Endothelial cell of hepatic sinusoid (primary cell): ENCODE measurements at regions not wholly inside any gene's neighbourhood (a gene's known extent, or its start where the extent isn't known, plus 50 kb on each side); places are given as distances from the start of the nearest gene placed in this dataset.

Experiments used
- in situ Hi-C: cut with HindIII; loops from 2 replicates; pipeline ENCODE4 v1.10.0; 2017; ENCODE audit warnings: low sequenced_read_pairs

DNA sequence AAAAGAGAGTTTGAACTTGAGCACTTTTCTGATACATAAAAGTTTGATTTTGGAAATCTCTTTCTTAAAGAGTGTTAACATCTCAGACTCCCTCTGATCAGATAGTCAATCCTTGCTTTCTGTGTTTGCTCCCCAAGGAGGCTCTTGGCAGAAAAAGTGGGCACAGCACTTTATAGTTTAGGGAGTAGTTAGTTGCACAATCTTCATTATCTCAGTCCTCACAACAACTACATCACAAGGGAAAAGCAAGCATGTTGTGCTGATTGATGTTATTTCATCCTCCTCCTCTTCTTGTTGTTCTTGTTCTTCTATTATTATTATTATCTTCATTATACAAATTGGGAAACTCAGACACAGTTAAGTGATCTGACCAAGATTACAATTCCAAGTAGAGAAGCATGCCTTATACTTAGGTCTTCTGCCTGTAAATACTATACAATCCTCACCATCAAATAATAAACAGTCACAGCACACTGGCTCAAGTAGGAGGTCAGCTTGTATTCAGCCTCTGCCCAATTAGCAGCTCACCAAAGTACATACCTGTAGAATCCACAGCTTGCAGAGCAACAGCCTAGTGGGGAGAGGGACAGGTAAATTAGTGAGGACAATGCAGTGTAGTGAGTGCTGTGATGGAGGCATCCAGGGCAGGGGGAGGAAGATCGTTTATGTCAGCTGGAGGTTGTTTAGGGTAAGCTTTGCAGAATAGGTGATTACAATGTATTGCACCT lies 304.1 kb upstream of the MME start:
- in situ Hi-C loops: no loop called here

DNA sequence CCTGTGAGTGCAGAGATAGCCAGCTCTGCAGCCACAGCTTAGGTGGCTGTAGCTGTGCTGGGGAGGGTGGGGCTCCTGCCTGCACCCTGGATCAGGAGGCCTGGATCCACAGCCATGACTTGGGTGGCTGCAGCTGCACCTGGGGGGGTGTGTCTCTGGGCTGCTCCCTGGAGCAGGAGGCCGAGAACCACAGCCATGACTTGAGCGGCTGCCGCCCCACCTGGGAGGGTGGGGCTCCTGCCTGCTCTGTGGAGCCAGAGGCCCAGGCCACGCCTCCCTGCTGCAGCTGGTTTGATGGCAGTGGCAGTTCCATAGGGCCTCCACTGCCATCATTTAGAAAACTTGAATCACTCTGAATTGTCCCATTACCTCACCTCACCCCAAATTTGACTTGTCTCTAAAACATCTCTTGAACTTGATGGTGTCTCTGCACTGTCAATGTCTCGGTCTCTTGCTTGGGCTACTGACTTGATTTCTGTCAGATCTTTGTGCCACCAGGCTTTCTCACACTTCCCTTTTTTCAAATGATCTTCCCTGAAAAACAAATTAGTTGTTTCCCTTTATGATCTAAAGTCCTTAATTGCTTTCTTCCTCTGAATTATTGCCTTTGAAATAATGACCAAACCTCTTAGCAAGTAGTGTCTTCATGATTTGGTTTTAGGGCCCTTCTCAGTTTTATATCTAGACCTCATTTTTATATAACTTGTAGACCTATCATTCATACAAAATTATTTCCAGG lies 313.2 kb upstream of the MME start:
- in situ Hi-C loops: no loop called here

DNA sequence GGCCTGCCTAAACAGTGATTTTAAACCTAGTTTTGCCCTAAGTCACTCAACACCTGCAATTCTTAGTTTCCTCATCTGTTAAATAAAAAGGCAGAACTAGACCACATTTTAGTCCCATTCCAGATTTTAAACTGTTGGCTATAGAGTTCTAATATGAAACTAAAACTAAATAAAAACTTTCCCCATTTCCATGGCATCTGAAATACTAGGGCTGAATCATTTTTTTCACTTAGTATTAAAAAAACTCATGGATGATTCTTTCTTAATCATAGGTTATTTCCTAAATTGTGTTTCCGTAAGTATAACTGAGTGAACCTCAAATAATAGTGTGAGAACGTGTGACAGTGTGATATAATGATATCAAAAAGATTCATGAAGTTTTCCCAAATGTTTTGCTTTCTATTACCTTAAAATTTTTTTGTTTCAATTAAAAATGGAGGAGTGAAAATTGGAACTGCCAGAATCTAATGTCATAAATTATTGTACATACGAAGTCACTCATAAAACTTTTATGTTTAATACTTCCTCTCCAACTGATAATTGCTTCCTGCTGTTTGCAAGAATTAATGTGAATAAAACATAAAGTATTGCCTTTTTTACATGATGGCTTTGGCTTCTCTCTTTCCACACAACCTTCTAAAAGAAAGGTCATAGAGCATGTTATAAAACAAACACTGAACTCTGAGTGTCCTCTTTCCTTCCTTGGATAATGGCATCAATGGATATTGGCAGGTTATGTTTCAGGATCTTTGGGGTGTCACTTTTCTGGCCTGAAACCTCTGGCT lies 315.1 kb upstream of the MME start:
- in situ Hi-C loops: no loop called here

DNA sequence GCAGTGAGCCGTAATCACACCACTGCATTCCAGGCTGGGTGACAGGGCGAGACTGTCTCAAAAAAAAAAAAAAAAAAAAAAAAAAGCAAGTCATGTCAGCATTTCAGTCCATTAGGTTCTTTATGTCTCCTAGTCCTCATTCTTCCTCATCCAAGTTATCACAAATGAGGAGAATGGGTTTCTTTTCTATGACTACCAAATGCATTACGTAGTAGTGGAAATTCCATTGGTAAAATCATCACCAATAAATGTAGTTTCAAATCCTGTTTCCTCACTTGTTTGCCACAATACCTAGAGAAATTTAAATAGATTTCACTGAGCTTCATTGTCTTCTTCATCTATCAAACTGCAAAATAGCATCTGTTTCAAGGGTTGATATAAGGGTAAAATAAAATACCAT lies 317.6 kb upstream of the MME start:
- in situ Hi-C loops: no loop called here

DNA sequence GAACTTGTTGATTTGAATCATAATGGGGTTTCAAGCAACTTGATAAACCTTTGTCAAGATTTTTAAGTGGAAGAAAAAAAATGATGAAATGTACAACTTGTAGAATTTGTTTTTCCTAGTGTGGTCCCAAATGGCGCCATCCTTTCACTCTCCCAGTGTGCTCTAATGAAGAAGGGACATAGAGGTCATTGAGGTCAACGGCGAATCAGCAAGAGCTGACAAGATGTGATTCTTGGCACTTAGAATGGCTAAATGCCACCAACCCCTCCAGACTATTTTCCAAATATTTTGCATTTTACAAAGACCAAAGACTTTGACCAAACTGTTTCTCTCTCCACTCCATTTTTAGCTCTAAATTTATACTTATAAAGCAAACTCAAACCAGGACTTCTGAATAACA lies 320.2 kb upstream of the MME start:
- in situ Hi-C loops: no loop called here

DNA sequence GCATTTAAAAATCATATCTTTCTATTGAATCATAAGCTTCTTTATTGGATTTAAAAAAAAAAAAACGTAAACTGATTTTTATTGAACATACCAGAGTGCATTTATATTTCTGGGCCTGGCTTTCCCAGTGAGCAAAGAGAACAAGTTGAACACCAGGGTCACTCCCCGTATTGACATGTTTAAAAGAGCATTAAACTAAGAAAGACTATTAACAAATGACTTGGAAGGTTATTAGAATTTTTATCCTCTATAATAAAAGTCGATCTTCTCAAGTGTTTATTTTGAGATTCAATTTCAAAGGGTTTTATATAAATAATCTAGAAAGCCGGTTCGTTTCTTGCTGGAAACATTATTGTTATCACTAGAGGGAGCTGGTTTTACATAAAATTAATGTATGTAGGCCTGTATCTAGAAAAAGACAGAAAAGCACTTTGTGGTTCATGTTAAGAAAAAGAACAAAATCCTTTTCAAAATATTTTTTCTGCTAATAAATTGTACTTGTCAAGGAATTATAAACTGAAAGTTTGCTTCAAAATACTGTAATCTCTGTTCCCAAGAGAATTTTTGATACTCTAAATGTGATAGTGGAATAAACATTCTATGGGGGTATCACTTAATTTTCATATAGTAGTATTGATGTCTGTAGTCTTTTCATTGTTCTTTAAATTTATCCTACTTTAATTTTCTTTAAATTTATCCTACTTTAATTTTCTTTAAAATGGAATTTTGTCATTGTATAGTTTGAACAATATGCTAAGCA lies 321.8 kb upstream of the MME start:
- in situ Hi-C loops: no loop called here

DNA sequence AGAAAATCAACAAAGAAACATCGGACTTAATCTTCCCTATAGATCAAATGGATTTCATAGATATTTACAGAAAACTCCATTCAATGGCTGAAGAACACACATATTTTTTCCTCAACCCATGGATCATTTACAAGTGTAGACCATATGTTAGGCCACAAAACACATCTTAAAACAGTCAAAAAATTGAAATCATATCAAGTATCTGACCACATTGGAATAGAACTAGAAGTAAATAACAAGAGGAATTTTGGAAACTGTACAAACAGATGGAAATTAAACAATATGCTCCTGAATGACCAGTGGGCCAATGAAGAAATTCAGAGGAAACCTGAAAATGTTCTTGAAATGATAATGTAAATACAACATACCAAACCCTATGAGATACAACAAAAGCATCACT lies 323.1 kb upstream of the GPR149 start:
- in situ Hi-C loops: no loop called here

DNA sequence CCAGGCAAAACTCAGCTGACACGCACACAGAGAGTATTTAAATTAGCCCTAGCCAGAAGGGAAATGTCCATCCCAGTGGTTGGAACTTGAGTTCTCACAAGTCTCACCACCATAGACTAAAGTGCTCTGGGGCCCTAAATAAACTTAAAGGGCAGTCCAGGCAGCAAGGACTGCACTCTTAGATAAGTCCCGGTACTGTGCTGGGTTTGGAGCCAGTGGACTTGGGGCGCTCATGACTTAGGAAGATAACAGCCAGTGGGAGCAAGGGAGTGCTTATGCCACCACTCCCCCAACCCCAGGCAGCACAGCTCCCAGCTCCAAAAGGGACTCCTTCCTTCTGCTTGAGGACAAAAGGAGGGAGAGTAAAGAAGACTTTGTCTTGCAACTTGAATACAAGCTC lies 319.5 kb upstream of the GPR149 start:
- in situ Hi-C loops: no loop called here

DNA sequence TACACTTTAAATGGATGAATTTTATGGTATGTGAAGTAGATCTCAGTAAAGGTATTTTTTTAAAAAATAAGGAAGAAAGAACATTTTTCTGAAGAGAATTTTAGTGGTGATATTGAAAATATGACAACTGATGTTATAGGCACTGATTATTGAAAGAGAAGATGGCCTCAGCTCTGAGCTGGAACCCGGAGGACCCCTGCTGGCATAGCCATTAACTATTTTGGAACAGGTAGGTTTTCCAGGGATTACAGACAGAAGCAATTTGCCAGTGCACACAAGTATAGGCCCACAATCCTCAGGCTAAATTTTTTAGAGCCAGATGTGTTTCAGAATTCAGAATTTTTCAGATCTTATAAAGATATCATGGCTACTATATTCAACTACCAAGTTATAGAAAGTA lies 315.9 kb upstream of the GPR149 start:
- in situ Hi-C loops: no loop called here

DNA sequence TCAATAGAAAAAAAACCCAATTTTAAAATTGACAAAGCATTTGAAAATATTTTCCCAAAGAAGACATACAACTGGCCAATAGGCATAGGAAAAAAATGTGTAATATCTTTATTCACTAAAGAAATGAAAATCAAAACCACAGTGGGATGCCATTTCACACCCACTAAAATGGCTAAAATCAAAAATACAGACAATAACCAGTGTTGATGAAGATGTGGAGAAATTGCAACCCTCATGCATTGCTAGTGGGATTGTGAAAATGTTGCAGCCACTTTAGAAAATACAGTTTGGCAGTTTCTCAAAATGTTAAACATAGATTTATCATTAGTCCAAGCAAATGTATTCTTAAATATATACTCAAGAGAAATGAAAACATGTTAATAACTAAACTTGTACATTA lies 315.1 kb upstream of the GPR149 start:
- in situ Hi-C loops: no loop called here

DNA sequence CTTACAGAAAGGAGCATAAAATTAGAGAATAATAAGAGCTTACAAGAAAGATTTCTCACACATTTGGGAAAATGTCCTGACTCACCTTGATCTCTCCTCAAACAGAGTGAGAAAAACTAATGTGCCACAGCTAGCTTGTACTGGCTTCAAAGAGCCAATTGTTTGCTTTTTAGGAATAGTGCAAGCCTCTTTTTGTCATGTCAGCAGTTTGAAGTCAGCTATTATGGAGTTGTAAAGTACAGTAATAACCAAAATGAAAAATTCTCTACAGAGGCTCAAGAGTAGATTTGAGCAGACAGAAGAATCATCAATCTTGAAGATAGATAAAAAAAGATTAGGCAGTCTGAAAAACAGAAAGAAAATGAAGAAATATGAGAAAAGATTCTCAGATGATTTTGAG lies 313.4 kb upstream of the GPR149 start:
- in situ Hi-C loops: no loop called here

DNA sequence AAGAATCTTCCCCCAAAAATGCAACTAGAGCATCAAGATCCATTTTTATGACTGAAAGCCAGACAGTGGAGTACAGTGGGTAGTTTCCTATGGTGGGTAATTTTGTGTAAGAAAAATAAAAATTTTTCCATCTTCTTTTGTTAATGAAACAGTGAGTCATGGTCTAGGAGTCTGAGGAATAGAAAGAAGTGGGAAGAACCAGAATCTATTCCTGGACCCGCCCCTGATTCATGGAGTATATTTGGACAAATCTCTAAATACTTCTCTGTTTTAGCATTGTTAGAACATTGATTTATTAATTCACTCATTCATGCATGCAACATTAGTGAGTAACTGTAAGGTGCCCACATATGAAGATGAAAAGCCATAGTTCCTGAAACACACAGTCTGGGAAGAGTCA lies 304.5 kb upstream of the GPR149 start:
- in situ Hi-C loops: no loop called here

DNA sequence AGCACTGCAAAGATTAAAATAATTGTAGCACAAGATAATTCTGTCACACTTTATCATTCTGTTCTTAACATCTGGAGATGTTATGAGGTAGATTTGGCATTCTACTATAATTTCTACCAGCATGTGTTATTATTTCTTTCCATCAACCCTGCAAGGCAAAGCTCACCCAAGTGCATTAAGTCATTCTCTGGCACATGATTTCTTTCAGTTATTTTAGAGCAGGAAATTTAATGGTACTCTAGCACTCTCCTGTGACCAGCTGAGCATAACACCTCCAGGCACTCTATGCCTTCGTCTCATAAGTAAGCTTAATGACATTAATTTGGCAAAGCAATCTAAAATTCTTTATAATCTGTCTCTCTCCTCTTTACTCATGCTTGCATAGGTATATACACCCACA lies 300.2 kb upstream of the GPR149 start:
- in situ Hi-C loops: no loop called here

DNA sequence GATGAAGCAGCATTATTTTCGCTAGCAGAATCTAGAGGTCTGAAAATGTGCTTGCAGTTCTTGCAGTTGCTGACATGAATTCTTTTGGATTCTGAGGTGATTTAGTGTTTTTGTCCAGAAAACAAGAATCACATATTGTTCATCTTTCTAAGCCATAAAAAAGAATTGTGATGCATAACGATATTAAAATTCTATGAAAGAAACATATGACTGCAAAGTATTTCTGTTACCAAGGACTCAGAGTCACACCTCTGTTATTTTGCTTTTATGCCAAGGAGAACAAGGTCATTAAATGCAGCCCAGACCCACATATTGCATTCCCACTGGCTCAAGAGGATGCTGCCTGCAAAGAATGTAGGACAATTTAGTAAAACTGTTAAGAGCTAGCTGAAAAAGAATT lies 299.8 kb upstream of the GPR149 start:
- in situ Hi-C loops: no loop called here

DNA sequence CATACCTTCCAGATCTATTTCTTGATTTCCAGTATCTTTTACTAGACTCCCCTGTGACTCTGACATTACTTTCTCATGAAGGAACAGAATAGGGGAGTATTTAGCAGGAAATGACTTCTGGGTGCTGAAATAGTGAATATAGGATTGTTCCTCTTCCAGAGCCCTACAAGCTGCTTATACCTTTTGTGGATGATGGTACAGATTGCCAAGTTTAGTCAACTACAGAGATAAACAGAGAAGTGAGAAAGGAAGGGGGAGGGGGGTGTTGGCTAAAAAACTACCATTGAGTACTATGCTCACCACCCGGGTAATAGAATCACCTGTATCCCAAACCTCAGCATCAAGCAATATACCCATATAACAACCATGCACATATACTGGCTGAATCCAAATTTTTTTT lies 298.3 kb upstream of the GPR149 start:
- in situ Hi-C loops: no loop called here

DNA sequence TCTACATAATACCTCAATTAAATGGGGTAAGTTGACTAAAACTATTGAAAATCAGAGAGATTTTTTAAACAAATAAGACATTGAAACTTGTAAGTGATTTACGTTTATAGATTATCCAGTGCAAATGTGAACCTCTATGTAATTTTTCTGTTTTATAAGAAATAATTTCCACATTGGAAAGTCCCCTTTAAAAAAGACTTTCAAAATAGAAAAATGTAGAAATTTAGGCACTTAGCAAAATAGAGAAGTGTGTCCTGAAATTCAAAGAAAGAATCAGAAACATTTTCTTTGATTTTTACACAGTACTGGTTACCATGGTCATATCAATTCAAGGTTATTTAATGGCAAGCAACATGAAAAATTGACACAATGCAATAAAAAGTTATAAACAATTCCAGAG lies 290.9 kb upstream of the GPR149 start:
- in situ Hi-C loops: no loop called here

DNA sequence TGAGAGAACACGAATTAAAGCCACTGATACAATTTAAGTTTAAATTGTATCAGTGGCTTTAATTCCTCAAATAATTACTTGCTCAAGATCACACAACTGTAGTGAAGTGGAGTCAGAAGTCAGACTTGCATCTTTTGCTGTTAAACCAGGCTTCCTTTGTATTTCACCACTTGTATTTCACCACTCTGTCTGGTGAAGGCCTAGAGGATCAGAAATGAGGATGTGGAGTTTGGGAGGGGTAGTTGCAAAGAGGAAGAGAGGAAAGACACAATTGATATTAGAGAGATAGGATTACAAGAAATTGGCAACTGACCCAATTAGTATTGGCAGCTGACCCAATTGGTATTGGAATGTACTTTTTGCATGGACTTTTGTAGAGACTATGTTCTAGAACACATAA lies 288.1 kb upstream of the GPR149 start:
- in situ Hi-C loops: no loop called here

DNA sequence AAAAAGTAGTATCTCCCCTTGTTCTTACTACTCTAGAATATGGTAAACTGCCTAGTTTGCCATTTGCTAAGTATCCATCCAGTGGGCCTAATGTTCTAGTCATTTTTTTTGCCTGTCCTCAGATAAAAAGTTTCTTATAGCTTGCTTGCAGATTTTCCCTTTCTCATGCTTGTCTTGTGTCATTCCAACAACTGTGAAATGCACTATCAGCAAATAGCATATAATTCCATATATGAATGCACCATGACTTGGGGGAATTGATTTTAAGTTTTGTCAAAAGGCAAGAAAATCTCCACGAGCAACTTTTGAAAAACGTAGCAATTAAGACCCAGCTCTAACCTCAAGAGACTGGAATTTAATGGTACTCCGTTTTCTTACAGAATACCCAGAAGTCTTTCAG lies 286.2 kb upstream of the GPR149 start:
- in situ Hi-C loops: no loop called here

DNA sequence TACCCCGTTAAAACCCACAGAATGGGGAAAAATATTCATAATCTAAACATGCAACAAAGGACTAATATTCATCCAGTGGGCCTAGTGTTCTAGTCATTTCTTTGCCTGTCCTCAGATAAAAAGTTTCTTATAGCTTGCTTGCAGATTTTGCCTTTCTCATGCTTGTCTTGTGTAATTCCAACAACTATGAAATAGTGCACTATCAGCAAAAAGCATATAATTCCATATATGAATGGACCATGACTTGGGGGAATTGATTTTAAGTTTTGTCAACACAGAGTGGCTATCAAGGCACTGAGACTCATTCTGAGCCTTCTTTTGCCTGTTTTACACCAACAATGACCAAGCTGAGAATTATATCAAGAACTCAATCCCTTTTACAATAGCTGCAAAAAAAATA lies 278.6 kb upstream of the GPR149 start:
- in situ Hi-C loops: no loop called here

DNA sequence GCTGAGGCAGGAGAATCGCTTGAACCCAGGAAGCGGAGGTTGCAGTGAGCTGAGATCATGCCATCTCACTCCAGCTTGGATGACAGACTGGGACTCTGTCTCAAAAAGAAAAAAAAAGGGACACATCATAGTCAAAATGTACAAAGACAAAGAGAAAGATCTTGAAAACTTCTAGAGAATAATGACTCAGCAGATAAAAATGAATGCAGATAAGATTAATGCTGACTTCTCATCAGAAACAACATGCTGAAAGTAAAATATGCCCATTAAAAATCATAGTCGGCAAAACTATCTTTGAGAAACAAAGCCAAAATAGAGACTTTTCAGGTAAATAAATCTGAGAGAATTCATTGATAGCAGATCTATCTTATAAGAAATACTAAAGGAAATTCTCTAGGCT lies 271.1 kb upstream of the GPR149 start:
- in situ Hi-C loops: no loop called here

DNA sequence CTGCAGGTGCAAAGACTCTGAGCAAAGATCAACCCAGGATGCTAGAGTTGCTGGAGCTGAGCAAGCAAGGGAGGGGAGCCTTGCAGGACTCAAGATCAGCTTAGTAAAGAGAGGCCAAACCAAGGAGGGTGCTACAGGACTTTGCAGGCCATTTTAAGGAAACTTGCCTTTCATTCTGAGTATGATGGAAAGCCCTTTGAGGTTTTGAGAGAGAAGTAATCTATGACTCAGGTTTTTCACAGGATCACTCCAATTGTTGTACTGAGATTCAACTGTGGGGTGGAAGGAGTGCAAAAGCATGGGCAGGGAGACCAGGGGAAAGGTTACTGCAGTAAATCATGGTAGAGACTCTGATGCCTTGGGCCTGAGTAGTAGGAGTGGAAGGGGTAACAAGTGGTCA lies 260.4 kb upstream of the GPR149 start:
- in situ Hi-C loops: loop anchor here (5.0 kb wide), 1 partner anchor 93 kb away; no protein-coding TSS in a partner anchor
